CD8-positive, alpha-beta memory T cell (primary cell): ENCODE measurements at regions not wholly inside any gene's neighbourhood (a gene's known extent, or its start where the extent isn't known, plus 50 kb on each side); places are given as distances from the start of the nearest gene placed in this dataset.

Source experiments
- CTCF ChIA-PET: fragments of 350-600 bp; sonication (Branson Sonifier 250); formaldehyde crosslinking; loops from one replicate; lab custom pipeline; 2021; ENCODE audit warnings: antibody characterized with exemption; lab: Charles Lee
- POLR2A ChIA-PET: fragments of 350-600 bp; sonication (Branson Sonifier 250); formaldehyde crosslinking; loops from one replicate; lab custom pipeline; 2021; ENCODE audit warnings: antibody characterized with exemption; lab: Charles Lee
- DNase-seq, 5 donors: peaks; one replicate each; pipeline versions ENCODE4 v3.0.0 to v3.0.0-alpha.2; 2020 to 2022; ENCODE audit warnings: mixed read lengths in 1 of 5
- H3K27ac ChIP-seq: one replicate; pipeline ENCODE4 v1.7.0; 2013; ENCODE audit warnings: low read depth, mild to moderate bottlenecking, low read length, moderate library complexity
- H3K27me3 ChIP-seq: 2 replicates; pipeline ENCODE4 v1.7.0; 2013; ENCODE audit warnings: low read length, mild to moderate bottlenecking; ENCODE audit not compliant: insufficient read depth, poor library complexity, severe bottlenecking
- H3K36me3 ChIP-seq: 2 replicates; pipeline ENCODE4 v1.7.0; 2013; ENCODE audit warnings: mild to moderate bottlenecking, low read length, moderate library complexity; ENCODE audit not compliant: insufficient read depth
- H3K4me1 ChIP-seq: 2 replicates; pipeline ENCODE4 v1.7.0; 2013; ENCODE audit warnings: mild to moderate bottlenecking, low read length, moderate library complexity; ENCODE audit not compliant: insufficient read depth
- H3K4me3 ChIP-seq: 2 replicates; pipeline ENCODE4 v1.7.0; 2013; ENCODE audit warnings: mild to moderate bottlenecking, low read length
- H3K9me3 ChIP-seq: 2 replicates; pipeline ENCODE4 v1.7.0; 2013; ENCODE audit warnings: mild to moderate bottlenecking, low read length
- H3K27ac Mint-ChIP-seq, 8 donors: one replicate each; pipeline ENCODE4 v1.8.0; 2020 to 2021; ENCODE audit warnings: mixed read lengths in 8 of 8, mild to moderate bottlenecking in 6 of 8, inconsistent platforms in 3 of 8, moderate library complexity in 3 of 8
- H3K27me3 Mint-ChIP-seq, 2 donors: one replicate each; pipeline ENCODE4 v1.8.0; 2020 to 2021; ENCODE audit warnings: mixed read lengths in 2 of 2, mild to moderate bottlenecking in 1 of 2, moderate library complexity in 1 of 2
- H3K36me3 Mint-ChIP-seq, 3 donors: one replicate each; pipeline ENCODE4 v1.8.0; 2020 to 2021; ENCODE audit warnings: mixed read lengths in 3 of 3, inconsistent platforms in 1 of 3, mild to moderate bottlenecking in 1 of 3
- H3K4me1 Mint-ChIP-seq, 3 donors: one replicate each; pipeline ENCODE4 v1.8.0; 2020 to 2021; ENCODE audit warnings: mixed read lengths in 3 of 3, inconsistent platforms in 1 of 3, mild to moderate bottlenecking in 1 of 3
- H3K4me3 Mint-ChIP-seq, 7 donors: one replicate each; pipeline ENCODE4 v1.8.0; 2020 to 2021; ENCODE audit warnings: mixed read lengths in 7 of 7, mild to moderate bottlenecking in 6 of 7, moderate library complexity in 4 of 7, inconsistent platforms in 2 of 7
- H3K9me3 Mint-ChIP-seq, 5 donors: one replicate each; pipeline ENCODE4 v1.8.0; 2020 to 2022; ENCODE audit warnings: mixed read lengths in 5 of 5, mild to moderate bottlenecking in 3 of 5, moderate library complexity in 2 of 5, inconsistent platforms in 1 of 5

DNA sequence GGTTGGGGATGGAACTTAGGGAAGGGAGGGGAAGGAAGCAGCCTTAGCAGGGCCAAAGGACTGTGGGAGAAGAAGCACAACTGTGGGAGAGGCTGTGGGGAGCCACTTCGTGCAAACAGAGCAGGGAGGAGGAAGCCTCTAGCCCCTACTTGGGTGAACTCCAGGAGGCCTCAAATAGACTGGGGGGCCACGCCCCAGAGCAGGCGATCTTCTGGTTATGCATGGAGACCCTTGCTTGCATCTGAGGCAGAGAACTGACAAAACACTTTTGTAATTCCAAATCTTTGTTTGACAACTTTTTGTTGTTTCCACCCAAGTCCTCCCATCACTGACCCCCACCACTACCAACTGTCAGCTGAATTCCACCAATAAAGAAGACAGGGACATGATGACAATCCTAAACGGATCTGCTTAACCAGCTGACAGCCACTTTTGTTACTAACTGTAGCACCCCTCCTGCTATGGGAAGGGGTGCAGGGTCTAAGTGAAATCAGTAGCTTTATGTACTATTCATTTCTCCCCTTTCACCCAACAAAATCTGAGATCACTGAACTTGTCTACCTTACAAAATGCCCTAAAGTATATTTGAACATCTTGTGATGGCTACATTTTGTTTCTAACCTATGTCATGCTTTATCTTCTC, 80.5 kb upstream of the CPO start:
- Mint-ChIP-seq H3K4me3 (peak overlapping the region; percentile 28 to 88 (median 77)), H3K9me3 (no peaks in the 10 kb centered on the region), H3K4me1 (peaks cover 13 to 21% (median 21%) of the 10 kb centered on the region in 3 donors), H3K36me3 (peaks cover 0 to 2% (median 0%) of the 10 kb centered on the region in 3 donors), H3K27ac (peak overlapping the region; percentile 42 to 91 (median 80)), H3K27me3 (peaks cover 0 to 2% of the 10 kb centered on the region in 2 donors)
- Histone ChIP-seq H3K4me3 (no peak overlapping the region), H3K9me3 (no peaks in the 10 kb centered on the region), H3K27ac (no peak overlapping the region), H3K4me1 (peaks cover 19% of the 10 kb centered on the region), H3K27me3 (no peaks in the 10 kb centered on the region), H3K36me3 (no peaks in the 10 kb centered on the region)
- ChIA-PET CTCF (no interaction called here), POLR2A (no interaction called here)
- DNase-seq, result no peak

DNA sequence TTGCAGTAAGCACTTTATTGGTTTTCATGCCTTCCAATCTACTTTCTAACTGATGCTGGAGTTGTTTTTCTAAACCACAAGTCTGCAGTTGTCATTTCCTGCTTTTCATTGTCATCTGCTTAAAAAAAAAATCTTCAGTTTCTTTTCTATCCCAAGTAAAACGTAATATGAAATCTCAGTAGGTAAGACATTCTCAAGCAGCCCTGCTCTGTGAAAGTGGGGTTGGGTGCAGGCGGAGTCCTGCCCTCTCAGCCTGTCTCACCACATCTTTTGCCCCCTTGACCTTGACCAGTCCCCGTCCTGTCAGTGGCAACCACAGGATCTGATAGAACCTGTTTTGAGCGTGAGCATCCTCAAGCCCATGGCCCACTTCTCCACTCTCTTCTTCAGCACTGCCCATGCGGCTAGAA, 80.0 kb upstream of the CPO start:
- peaks cover 13 to 21% (median 21%) of the 10 kb centered on the region in 3 donors for H3K4me1 Mint-ChIP-seq
- ChIA-PET CTCF (no interaction called here), POLR2A (no interaction called here)
- H3K27me3 Mint-ChIP-seq, result peaks cover 0 to 2% of the 10 kb centered on the region in 2 donors
- H3K27ac ChIP-seq, result no peak overlapping the region
- H3K27me3 ChIP-seq, result no peaks in the 10 kb centered on the region
- peak overlapping the region; percentile 5 for H3K4me3 ChIP-seq
- no peaks in the 10 kb centered on the region for H3K9me3 ChIP-seq
- H3K9me3 Mint-ChIP-seq, result no peaks in the 10 kb centered on the region
- H3K27ac Mint-ChIP-seq, result peak overlapping the region; percentile 42 to 91 (median 80)
- H3K36me3 Mint-ChIP-seq, result peaks cover 0 to 2% (median 0%) of the 10 kb centered on the region in 3 donors
- H3K4me3 Mint-ChIP-seq, result peak overlapping the region; percentile 28 to 88 (median 77)
- no peaks in the 10 kb centered on the region for H3K36me3 ChIP-seq
- DNase-seq, result peak in 2 of 5 donors; percentile 14 to 56
- peaks cover 19% of the 10 kb centered on the region for H3K4me1 ChIP-seq

DNA sequence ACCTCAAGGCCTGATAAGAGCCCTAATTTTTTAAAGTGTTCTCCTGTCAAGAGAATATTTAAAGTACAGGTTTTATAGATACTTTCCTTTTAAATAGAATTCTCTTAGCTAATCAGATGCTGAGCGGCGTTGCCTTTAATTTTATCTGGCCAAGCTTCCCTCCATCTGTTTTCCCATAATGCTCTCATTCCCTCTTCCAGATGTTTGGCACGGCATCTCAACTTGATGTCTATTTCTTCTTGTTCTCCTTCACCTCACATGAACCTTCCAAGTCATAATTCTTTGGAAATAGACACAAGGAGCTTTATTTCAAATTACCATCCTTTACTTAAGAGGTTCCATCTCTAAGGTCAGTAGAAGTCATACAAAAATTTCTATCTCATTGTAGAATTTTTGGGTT, 76.1 kb upstream of the CPO start:
- ChIA-PET POLR2A (no interaction called here), CTCF (no interaction called here)
- Mint-ChIP-seq H3K27me3 (peaks cover 0 to 3% of the 10 kb centered on the region in 2 donors), H3K9me3 (no peaks in the 10 kb centered on the region), H3K36me3 (no peaks in the 10 kb centered on the region), H3K4me3 (no peak overlapping the region), H3K27ac (no peak overlapping the region), H3K4me1 (peaks cover 13 to 18% (median 18%) of the 10 kb centered on the region in 3 donors)
- peaks cover 17% of the 10 kb centered on the region for H3K4me1 ChIP-seq
- DNase-seq, result no peak
- no peaks in the 10 kb centered on the region for H3K27me3 ChIP-seq
- no peaks in the 10 kb centered on the region for H3K9me3 ChIP-seq
- no peak overlapping the region for H3K27ac ChIP-seq
- H3K4me3 ChIP-seq, result no peak overlapping the region
- H3K36me3 ChIP-seq, result no peaks in the 10 kb centered on the region

DNA sequence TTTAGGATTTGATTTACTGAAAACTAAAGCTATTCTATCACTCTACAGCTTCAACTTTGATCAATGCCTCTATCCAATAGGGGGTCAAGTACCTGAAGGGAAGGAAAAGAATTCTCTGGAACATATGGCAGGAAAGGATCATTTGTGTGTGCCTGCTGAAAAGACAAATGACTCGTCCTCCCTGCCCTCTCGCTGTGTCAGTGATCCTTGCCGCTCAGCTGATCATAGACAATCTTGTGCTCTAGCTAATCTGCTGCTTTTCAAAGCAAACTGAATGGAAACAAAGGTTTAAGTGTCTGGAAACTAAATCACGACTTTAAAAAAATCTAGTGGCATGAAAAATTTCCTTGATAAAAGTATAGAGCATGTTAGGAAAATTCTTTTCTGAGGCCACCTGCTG, 75.6 kb upstream of the CPO start:
- DNase-seq, result no peak
- no peaks in the 10 kb centered on the region for H3K9me3 Mint-ChIP-seq
- no peaks in the 10 kb centered on the region for H3K9me3 ChIP-seq
- H3K4me3 Mint-ChIP-seq, result no peak overlapping the region
- no peaks in the 10 kb centered on the region for H3K36me3 ChIP-seq
- H3K4me3 ChIP-seq, result no peak overlapping the region
- H3K4me1 Mint-ChIP-seq, result peaks cover 11 to 13% (median 12%) of the 10 kb centered on the region in 3 donors
- no peaks in the 10 kb centered on the region for H3K36me3 Mint-ChIP-seq
- peaks cover 12% of the 10 kb centered on the region for H3K4me1 ChIP-seq
- CTCF ChIA-PET, result no interaction called here
- no peaks in the 10 kb centered on the region for H3K27me3 ChIP-seq
- H3K27ac ChIP-seq, result no peak overlapping the region
- peaks cover 0 to 4% of the 10 kb centered on the region in 2 donors for H3K27me3 Mint-ChIP-seq
- no peak overlapping the region for H3K27ac Mint-ChIP-seq
- POLR2A ChIA-PET, result no interaction called here

DNA sequence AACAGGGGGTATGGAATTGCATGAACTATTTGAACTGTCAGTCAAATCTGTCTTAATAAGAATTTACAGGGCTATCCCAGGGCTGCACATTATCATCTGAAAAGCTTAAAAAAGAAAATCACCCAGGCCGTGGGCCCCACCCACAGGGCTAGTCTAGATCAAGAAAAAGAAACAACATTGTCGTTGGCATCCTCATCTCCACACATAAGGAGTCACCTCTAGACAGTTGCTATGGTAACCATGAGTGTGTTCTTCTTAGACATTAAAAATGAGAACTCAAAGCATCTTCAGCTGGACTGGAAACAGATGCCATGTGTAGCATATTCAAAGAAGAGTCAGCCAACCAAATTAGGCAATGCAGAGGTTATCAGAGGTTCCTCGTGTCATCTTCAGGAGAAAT, 72.3 kb upstream of the CPO start:
- H3K27me3 Mint-ChIP-seq, result peaks cover 0 to 4% of the 10 kb centered on the region in 2 donors
- H3K36me3 ChIP-seq, result no peaks in the 10 kb centered on the region
- H3K4me1 Mint-ChIP-seq, result no peaks in the 10 kb centered on the region
- no peak overlapping the region for H3K4me3 Mint-ChIP-seq
- no peaks in the 10 kb centered on the region for H3K27me3 ChIP-seq
- no peaks in the 10 kb centered on the region for H3K4me1 ChIP-seq
- no peak overlapping the region for H3K27ac Mint-ChIP-seq
- H3K36me3 Mint-ChIP-seq, result no peaks in the 10 kb centered on the region
- H3K9me3 ChIP-seq, result no peaks in the 10 kb centered on the region
- no peaks in the 10 kb centered on the region for H3K9me3 Mint-ChIP-seq
- ChIA-PET POLR2A (no interaction called here), CTCF (no interaction called here)
- H3K4me3 ChIP-seq, result no peak overlapping the region
- no peak for DNase-seq
- no peak overlapping the region for H3K27ac ChIP-seq

DNA sequence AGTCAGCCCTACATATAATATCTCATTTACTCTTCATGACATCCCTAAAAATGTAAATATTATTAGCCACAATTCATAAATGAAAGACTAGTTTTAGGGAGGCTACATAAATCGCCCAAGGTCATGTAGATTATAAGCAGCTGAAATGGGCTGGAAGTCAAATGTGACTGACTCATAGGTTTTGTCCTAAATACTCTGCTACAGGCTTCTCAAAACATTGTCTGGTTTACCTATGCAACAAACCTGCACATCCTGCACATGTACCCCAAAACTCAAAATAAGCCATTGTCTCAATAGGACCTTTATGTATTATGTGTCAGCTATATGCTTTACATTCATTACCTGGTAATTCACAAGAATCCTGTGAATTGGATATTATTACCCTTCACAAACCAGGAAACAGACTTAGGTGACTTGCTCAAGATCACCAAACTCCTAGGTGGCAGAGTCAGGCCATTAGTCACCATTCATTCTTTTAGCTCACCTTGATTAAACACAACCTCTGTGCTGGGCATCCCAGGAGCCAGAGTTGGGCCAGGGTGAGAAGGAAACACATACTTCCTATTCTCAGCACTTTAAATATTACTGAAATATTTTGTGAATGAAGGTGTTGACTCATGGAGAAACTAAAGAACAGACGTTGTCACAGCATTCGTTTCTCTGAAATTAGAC, 69.4 kb upstream of the CPO start:
- no peaks in the 10 kb centered on the region for H3K36me3 ChIP-seq
- no peak for DNase-seq
- no peak overlapping the region for H3K27ac ChIP-seq
- H3K4me3 ChIP-seq, result no peak overlapping the region
- Mint-ChIP-seq H3K36me3 (no peaks in the 10 kb centered on the region), H3K9me3 (no peaks in the 10 kb centered on the region), H3K4me3 (no peak overlapping the region), H3K27ac (peak overlapping the region in 1 of 8 donors; percentile 51), H3K27me3 (peaks cover 3 to 5% of the 10 kb centered on the region in 2 donors), H3K4me1 (no peaks in the 10 kb centered on the region)
- H3K4me1 ChIP-seq, result no peaks in the 10 kb centered on the region
- ChIA-PET POLR2A (no interaction called here), CTCF (no interaction called here)
- H3K9me3 ChIP-seq, result no peaks in the 10 kb centered on the region
- H3K27me3 ChIP-seq, result no peaks in the 10 kb centered on the region

DNA sequence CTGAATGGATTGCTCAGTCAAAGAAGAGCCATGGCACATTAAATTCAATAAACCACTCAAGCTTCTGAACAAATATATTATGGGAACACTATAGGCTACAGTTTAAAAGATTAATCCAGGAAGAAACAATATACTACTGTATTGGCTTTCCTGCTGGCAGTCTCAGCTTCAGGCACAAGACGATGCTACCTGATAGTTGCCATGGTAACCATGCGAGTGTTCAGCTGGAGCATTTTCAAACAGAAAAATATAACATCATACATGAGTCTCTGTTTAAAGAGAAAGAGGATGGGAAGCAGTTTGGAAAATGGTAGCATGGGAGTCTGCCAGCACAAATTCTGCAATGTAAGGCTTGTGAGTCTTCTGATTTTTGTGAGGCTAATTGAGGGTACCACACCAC, 65.9 kb upstream of the CPO start:
- Histone ChIP-seq H3K9me3 (no peaks in the 10 kb centered on the region), H3K4me1 (no peaks in the 10 kb centered on the region), H3K27ac (no peak overlapping the region), H3K27me3 (no peaks in the 10 kb centered on the region), H3K36me3 (no peaks in the 10 kb centered on the region), H3K4me3 (no peak overlapping the region)
- no peak for DNase-seq
- ChIA-PET CTCF (no interaction called here), POLR2A (no interaction called here)
- Mint-ChIP-seq H3K27ac (no peak overlapping the region), H3K4me3 (no peak overlapping the region), H3K9me3 (no peaks in the 10 kb centered on the region), H3K4me1 (no peaks in the 10 kb centered on the region), H3K36me3 (no peaks in the 10 kb centered on the region), H3K27me3 (peaks cover 2 to 6% of the 10 kb centered on the region in 2 donors)

DNA sequence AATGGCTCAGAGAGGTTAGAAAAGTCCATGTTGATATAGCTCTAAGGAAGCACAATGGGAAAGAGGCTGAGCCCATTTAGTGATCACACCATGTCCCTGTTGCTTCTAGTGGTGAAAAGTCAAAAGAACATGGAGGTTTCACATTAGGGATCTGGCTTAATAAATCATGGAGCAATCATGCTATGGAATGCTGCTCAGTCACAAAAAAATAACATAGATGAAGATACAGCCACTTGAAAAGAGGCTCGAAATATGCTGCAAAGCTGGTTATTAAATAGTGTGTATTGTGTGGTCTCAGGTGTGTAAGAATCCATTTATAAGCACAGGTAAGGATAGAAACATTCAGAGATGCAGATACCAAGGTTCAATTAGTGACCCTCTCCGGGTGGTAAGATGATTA, 63.6 kb upstream of the CPO start:
- ChIA-PET POLR2A (no interaction called here), CTCF (no interaction called here)
- Histone ChIP-seq H3K4me3 (no peak overlapping the region), H3K27ac (no peak overlapping the region), H3K9me3 (no peaks in the 10 kb centered on the region), H3K36me3 (no peaks in the 10 kb centered on the region), H3K4me1 (no peaks in the 10 kb centered on the region), H3K27me3 (no peaks in the 10 kb centered on the region)
- Mint-ChIP-seq H3K4me3 (no peak overlapping the region), H3K4me1 (no peaks in the 10 kb centered on the region), H3K27ac (peak overlapping the region in 1 of 8 donors; percentile 42), H3K36me3 (no peaks in the 10 kb centered on the region), H3K27me3 (peaks cover 1 to 6% of the 10 kb centered on the region in 2 donors), H3K9me3 (no peaks in the 10 kb centered on the region)
- DNase-seq, result no peak
